Stimulated activated CD8-positive, alpha-beta memory T cell treated with anti-CD3 and anti-CD28 coated beads, Interleukin-15, amount 100 ng/mL, for 4 hours (primary cell): ENCODE measurements at regions not wholly inside any gene's neighbourhood (a gene's known extent, or its start where the extent isn't known, plus 50 kb on each side); places are given as distances from the start of the nearest gene placed in this dataset.
"Not testable (repeated sequence)": the region's sequence is repeated elsewhere in the genome, so short reads cannot be mapped to it uniquely, and the experiment has no call there.

Experiments used
- DNase-seq, 2 donors: peaks; one replicate each; pipeline ENCODE4 v3.0.0-alpha.2; 2020; ENCODE audit warnings: low read depth in 2 of 2

DNA sequence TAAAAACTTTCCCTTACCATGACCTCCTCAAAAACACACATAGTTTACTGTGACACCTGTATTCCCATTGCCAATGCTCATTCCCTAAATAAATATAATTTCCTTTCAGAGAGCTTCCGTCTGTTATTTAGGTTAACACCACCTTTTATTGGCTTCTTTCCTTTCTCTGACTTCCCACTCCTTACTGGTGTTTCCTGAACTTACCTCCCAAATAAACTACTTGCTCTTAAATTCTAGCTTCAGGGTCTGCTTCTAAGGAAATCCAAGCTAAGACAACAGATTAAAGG is 67.4 kb upstream of the ZNF746 start:
- DNase-seq: no peak

DNA sequence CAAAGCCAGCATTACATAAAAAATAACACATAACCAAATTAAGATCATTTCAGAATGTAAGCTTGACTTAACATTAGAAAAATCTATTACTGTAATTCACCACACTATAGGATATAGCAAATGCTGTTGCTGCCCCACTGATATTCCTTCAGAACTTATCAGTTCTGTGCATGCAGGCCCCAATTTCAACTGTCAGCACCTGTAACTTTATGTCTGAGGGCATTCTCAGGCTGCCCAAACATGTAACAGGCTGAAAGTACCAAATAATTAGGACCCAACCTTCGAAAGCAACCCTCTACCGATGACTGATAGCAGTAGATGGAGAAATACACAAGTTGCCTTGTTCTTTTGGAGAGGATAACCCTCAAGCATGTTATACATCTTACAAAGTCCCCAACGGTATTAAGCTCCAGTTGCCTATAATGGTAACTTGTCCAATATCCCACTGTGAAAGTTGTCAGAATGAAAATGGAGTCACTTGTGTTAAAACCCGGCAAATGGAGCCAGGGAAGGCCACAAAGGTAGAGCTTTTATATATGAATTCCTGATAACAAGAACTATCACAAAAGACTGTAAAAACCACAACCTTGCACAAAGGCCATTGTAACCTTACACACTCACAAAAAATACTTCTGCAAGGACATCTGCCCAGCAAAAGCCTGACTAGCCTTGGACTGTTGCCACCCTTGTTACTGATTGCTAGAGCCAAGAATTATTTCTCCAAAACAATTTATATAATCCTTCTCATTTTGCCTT is 66.9 kb upstream of the ZNF746 start:
- DNase-seq: no peak

DNA sequence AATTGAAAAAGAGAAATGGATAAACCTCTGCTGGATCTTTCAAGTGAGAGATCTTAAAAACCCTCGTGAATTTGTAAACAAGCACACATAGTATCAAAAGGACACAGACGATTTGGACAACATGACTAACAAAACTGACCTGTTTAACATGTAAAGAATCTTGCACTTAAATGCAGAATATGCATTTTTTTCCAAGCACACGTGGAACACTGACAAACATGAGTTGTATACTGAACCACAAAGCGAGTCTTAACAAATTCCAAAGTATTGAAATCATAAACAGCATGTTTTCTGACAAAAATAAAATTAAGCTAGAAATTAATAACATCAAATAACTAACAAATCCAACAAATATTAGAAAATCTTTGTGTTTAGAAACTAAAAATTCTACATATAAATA is 65.0 kb upstream of the ZNF746 start:
- DNase-seq: no peak

DNA sequence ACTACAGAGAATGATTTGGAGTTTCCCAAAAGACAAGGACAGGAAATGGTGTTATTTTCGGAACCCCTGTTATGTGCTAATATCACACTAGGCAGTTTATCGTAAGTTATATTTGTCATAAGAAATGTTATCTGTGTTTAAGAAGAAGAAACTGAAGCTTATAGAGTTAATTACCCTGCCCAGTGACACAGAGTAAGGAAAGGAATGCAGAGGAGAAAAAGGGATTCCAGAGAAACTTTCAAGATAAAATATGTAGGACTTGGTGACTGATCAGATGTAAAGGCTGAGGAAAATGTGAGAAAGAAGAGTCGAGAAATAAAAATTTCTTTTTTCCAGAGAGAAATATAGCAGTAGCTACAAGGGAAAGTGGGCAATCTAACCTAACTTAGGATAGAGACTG is 63.5 kb upstream of the ZNF746 start:
- no peak for DNase-seq

DNA sequence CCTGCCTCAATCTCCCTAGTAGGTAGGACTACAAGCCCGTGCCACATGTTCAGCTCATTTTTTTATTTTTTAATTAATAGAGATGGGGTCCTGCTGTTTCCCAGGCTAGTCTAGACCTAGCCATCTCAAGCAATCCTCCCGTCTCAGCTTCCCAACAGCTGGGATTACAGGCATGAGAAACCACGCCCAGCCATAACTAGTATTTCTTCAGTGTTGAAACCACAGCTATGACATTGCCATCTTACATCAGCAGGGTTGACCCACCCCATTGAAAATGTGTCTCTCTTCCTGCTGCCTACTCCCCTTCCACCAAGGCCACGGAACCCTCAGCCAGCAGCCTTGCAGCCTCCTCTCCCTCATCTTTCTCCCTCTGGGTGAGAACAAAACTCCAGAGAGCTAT is 62.1 kb upstream of the ZNF746 start:
- DNase-seq: no peak

DNA sequence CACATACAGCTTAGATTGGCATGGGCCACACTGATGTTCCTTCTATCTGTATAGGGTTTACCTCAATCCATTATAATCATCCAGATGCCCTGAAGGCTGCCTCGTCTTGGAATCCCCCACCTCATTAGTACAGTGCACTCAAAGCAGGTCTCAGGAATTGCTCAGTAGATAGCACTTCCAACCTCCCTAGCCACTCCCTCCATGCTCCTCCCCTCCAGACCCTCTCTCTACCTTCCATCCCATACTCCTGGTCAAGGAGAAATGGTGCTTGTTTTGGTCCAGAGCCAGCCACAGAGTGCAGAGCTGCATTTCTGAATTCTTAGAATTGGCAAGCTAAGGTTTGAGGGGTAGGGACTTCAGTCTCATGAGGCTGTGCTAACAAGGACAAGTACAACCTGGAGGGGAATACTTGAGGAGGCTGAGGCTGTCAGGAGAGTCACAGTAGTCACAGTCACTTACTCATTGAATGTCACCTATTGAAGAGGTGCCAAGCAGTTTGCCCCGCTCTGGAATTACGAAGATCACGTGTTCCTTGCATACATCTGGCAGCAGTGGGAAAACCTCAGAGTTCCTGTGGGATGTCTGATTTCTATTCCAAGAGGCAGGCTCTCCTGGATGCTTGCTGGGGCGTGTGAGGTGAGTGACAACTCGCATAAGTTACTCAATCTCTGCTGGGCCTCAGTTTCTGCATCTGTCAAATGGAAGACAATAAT is 60.7 kb upstream of the ZNF746 start:
- no peak for DNase-seq

DNA sequence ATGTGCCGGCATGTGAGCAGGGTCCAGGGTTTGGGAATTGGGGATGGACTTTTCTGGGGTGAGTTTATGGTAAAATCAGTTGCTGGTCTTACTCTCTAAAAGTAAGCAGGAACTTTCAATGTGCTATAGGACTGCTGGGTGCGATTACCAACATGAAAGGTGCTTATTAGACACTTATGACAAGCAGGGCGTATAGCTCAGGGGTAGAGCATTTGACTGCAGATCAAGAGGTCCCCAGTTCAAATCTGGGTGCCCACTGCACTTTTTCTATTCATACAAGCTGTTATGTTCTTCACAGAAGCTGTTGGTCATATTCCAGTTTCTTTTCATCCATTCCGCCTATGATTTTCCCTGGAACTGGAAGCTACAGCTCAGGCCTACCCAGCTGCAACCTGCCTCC is 58.9 kb upstream of the ZNF746 start:
- DNase-seq: not testable (repeated sequence)

DNA sequence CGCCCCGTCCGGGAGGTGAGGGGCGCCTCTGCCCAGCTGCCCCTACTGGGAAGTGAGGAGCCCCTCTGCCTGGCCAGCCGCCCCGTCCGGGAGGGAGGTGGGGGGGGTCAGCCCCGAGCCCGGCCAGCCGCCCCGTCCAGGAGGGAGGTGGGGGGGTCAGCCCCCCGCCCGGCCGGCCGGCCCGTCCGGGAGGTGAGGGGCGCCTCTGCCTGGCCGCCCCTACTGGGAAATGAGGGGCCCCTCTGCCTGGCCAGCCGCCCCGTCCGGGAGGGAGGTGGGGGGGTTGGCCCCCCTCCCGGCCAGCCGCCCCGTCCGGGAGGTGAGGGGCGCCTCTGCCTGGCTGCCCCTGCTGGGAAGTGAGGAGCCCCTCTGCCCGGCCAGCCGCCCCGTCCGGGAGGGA is 57.2 kb upstream of the ZNF746 start:
- DNase-seq: not testable (repeated sequence)

DNA sequence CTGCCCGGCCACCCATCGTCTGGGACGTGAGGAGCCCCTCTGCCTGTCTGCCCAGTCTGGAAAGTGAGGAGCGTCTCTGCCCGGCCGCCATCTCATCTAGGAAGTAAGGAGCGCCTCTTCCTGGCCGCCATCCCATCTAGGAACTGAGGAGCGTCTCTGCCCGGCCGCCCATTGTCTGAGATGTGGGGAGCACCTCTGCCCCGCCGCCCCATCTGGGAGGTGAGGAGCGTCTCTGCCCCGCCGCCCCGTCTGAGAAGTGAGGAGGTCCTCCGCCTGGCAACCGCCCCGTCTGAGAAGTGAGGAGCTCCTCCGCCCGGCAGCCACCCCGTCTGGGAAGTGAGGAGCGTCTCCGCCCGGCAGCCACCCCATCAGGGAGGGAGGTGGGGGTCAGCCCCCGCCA is 56.4 kb upstream of the ZNF746 start:
- DNase-seq: not testable (repeated sequence)

DNA sequence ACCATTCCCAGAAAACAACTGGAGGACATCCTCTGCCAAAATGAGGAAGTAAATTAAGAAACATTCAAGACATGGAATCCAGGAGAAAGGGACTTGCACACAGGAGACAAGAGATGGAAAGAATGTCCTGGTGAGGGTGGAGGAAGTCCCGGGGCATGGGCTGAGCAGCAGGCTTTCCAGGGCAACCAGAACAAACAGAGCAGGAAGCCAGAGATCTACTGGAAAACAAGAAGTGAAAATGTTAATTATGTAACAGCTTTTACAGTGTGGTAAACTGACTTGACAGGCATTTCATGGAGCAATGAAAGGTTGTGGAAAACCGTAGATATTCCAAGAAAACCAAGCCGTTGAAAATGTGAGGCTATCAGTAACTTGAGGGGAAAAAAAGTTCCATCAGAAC is 55.2 kb upstream of the ZNF746 start:
- no peak for DNase-seq
